ENCODE measurements at regions not wholly inside any gene's neighbourhood (a gene's known extent, or its start where the extent isn't known, plus 50 kb on each side); places are given as distances from the start of the nearest gene placed in this dataset.
"Not testable (repeated sequence)": the region's sequence is repeated elsewhere in the genome, so short reads cannot be mapped to it uniquely, and the experiment has no call there.

DNA sequence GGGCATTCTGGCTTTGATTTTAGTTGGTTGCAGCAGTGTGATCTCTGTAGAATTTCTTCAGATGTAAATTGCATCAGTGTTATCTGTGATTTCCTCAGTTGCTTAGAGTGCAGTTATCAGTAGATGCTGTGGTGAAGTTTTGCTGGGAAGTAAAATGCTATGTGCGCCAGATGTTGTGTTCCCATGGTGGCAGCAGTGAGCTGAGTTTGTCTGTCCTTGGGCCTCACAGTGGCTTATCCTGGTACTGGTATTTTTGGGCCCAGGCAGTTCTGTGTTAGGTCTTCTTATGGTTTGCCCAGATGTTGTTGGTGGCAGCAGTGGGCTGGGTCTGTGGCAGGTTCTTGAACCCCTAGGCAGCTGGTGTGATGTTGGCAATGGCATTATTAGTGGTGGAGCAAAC lies 1242.1 kb downstream of the PLA2G4A start:
- DNase-seq (ENCODE audit: low read depth in 4 of 4, low spot score in 2 of 4) = no peak

- DNase-seq (ENCODE audit: low read depth in 4 of 4, low spot score in 2 of 4) = no peak
Measured at GRCh38 chr1:188089015-188089414, 1260.3 kb downstream of the PLA2G4A start.

- DNase-seq (ENCODE audit: low read depth in 4 of 4, low spot score in 2 of 4) = no peak
Measured at GRCh38 chr1:188089461-188089860, 1260.7 kb downstream of the PLA2G4A start.

GRCh38 chr1:188096521-188096920 lies 1267.8 kb downstream of the PLA2G4A start:
- no peak for DNase-seq (ENCODE audit: low read depth in 4 of 4, low spot score in 2 of 4)

DNA sequence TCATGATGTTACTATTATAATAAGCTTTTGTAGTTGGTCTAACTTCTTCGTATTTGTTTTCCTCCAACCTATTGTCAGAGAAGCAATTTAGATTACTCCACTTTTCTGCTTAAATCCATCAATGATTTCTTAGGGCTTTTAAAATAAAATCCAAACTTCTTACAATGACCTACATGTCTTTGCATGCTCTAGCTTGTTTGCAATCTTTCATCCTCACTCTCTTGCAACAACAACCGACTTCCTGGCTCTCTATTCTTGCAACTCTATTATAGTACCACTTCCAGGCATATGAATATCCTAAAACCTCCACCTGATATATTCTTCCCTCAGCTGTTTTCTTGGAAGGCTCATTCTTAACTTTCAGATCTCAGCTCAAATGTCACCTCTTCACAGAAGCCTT lies 1288.7 kb downstream of the PLA2G4A start:
- DNase-seq (ENCODE audit: low read depth in 4 of 4, low spot score in 2 of 4) = no peak

DNA sequence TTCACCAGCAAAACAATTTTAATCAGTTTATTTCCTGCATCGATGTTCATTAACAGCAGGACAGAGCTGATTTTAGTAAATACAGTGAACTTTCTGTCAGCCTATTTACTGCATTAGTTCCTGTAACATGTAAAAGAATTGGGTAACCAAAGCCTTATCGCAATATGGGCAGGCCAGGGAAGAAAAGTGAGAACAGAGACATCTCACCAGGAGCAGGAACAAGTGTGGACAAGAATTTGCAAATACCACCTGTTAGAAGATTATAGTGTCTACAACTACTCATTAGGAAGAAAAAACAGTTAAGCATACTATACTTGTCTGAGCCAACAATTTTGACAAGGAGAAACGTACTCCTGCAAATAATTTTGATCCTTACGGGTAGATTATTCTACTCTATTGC lies 1293.9 kb downstream of the PLA2G4A start:
- DNase-seq (ENCODE audit: low read depth in 4 of 4, low spot score in 2 of 4) = no peak

GRCh38 chr1:188127507-188127906 lies 1298.8 kb downstream of the PLA2G4A start:
- DNase-seq (ENCODE audit: low read depth in 4 of 4, low spot score in 2 of 4) = no peak

GRCh38 chr1:188128761-188129160 lies 1300.0 kb downstream of the PLA2G4A start:
- no peak for DNase-seq (ENCODE audit: low read depth in 4 of 4, low spot score in 2 of 4)

- no peak for DNase-seq (ENCODE audit: low read depth in 4 of 4, low spot score in 2 of 4)
Measured at GRCh38 chr1:188129856-188130838, 1301.4 kb downstream of the PLA2G4A start.

DNA sequence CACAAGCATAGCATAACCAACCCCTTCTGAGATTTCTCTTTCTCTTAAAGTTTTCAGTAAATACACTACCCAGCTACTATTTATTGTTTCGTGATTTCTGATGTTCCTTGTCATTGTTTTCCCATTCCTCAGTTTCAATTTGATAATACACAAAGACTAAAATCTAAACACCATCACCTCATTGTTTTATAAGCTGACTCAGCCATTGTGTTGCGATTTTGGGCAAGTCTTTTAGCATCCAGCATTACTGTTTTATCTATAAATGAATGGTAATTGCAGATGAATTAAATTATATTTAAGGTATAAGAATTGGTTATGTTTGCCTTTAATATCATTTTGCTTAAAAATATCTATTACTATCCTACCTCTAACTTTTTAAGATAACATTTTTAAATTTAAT lies 1308.5 kb downstream of the PLA2G4A start:
- DNase-seq (ENCODE audit: low read depth in 4 of 4, low spot score in 2 of 4) = no peak

- no peak for DNase-seq (ENCODE audit: low read depth in 4 of 4, low spot score in 2 of 4)
Measured at GRCh38 chr1:188140958-188141357, 1312.2 kb downstream of the PLA2G4A start.

DNA sequence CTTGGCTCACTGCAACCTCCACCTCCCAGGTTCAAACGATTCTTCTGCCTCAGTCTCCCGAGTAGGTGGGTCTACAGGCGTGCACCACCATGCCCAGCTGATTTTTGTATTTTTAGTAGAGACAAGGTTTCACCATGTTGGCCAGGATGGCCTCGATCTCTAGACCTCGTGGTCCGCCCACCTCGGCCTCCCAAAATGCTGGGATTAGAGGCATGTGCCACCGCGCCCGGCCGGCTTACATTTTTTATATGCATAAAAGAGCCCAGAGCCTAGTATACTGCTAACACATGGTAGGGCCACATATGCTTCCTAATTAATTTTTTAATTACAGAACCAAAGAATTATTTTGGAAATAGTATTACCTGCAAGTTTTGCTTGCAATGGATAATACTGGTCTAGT lies 1325.4 kb downstream of the PLA2G4A start:
- no peak for DNase-seq (ENCODE audit: low read depth in 4 of 4, low spot score in 2 of 4)

- DNase-seq (ENCODE audit: low read depth in 4 of 4, low spot score in 2 of 4) = no peak
Measured at GRCh38 chr1:188154761-188155160, 1326.0 kb downstream of the PLA2G4A start.

DNA sequence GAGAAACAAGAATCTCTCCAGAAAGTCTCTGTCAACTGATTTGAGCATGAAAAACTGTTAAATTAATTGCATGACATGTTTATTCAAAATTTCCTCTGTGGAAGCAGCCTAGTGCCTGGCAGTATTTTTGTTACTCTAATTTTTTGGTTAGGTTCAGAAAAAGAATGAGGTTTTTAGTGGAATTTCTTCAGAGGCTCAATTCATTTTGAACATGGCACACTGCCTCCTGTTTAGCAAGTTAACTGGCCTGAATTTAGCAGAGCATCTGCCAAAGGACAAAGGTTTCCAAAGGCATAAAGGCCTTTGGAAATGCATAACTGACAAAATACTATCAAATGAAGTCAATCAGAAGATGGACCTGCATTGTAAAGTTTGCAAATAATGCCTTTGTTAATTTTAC lies 1326.5 kb downstream of the PLA2G4A start:
- DNase-seq (ENCODE audit: low read depth in 4 of 4, low spot score in 2 of 4) = no peak

GRCh38 chr1:188164459-188164858 lies 1335.7 kb downstream of the PLA2G4A start:
- no peak for DNase-seq (ENCODE audit: low read depth in 4 of 4, low spot score in 2 of 4)

DNA sequence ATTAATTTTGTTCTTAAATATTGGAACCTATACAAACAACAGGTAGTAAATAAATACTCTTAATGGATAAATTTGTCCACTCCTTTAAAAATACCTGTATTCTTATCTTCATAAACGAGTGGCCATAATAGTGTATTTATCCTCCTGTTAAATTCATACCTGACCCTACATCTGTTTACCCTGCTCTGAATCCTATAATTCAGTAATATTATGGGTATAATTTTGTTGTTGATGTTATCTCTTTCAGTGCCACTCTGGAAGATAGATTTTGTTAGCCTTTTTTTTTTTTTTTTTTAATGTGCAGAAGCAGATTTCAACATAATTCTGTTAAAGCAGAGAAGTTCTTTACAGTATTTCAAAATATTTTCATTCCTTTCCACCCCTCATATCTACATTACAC lies 1337.9 kb downstream of the PLA2G4A start:
- no peak for DNase-seq (ENCODE audit: low read depth in 4 of 4, low spot score in 2 of 4)

GRCh38 chr1:188169971-188170370 lies 1341.2 kb downstream of the PLA2G4A start:
- no peak for DNase-seq (ENCODE audit: low read depth in 4 of 4, low spot score in 2 of 4)

GRCh38 chr1:188170411-188170810 lies 1341.7 kb downstream of the PLA2G4A start:
- DNase-seq (ENCODE audit: low read depth in 4 of 4, low spot score in 2 of 4) = no peak

DNA sequence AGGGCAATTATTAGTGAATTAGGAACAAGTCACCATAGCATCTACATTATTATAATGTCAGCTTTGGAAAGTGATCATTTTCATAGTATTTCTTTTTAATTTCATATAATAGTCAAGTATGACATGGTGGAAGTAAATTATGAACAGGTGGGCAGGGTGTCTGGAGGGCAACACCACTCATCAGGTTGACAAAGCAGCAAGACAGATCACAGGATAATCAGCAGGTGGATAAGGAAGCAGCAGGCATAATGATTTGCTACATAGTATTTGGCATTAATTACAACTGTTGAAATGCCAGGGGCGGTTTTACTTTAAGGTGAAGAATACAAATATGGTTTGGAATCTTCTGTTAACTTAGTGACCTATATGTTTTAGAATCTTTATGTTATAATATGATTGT lies 1342.2 kb downstream of the PLA2G4A start:
- no peak for DNase-seq (ENCODE audit: low read depth in 4 of 4, low spot score in 2 of 4)

GRCh38 chr1:188182063-188182462 lies 1353.3 kb downstream of the PLA2G4A start:
- not testable (repeated sequence) for DNase-seq (ENCODE audit: low read depth in 4 of 4, low spot score in 2 of 4)

DNA sequence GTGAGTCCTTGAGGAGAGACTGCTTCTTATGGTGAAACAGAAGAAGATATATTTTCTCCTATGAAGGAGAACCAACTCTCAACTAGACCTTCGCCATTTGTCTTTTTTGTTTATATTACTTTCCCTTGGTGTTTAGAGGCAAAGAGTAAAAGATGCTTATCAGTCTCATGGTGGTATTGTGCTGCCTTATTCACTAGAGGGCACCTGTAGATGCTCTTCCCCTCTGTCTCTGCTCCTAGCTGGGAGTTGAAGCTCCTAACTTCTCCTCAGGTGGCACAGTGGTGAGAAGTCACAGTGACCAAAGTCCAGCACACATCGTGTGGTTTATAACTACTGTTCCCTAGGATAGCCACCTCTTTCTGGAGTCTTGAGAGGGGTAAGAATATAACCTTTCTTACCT lies 1359.6 kb downstream of the PLA2G4A start:
- no peak for DNase-seq (ENCODE audit: low read depth in 4 of 4, low spot score in 2 of 4)

GRCh38 chr1:188194916-188195315 lies 1366.2 kb downstream of the PLA2G4A start:
- DNase-seq (ENCODE audit: low read depth in 4 of 4, low spot score in 2 of 4) = no peak
